GM19351 (cell line): ENCODE measurements at regions not wholly inside any gene's neighbourhood (a gene's known extent, or its start where the extent isn't known, plus 50 kb on each side); places are given as distances from the start of the nearest gene placed in this dataset.

Source experiments
- ATAC-seq: cut with Tn5 transposase; IDR thresholded peaks from one replicate; pipeline ENCODE4 v1.9.1; 2021; ENCODE audit warnings: mild to moderate bottlenecking, moderate library complexity; ENCODE audit not compliant: unreplicated experiment

DNA sequence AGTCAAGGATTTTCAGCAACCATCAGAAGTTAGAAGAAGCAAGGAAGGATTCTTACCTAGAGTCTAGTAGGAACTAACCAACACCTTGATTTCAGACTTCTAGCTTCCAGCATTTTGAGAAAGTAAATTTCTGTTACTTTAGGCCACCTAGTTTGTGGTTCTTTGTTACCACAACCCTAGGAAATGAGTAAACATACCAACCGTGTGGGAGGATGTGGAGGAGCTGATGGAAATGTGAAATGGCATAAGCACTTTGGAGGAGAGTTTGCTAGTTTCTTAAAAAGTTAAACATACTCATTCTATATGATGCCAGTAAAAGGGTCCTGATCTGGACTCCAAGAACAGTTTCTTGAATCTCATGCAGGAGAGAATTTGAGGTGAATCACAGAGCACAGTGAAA, 679.4 kb downstream of the PDHA2 start:
- ATAC-seq: no peak

DNA sequence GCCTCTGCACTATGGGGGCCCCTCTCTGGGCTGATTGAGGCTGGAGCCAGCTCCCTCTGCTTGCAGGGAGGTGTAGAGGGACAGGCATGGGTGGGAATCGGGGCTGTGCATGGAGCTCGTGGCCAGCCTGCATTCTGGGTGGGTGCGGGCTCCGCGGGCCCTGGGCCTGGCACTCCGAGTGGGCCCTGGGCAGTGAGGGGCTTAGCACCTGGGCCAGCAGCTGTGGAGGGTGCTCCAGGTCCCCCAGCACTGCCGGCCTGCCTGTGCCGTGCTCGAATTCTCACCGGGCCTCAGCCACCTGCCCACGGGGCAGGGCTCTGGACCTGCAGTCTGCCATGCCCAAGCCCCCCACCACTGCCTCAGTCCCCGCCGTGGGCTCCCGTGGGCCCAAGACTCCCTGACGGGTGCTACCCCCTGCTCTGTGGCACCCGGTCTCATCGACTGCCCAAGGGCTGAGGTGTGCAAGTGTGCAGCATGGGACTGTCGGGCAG, 681.2 kb downstream of the PDHA2 start:
- ATAC-seq: no peak

DNA sequence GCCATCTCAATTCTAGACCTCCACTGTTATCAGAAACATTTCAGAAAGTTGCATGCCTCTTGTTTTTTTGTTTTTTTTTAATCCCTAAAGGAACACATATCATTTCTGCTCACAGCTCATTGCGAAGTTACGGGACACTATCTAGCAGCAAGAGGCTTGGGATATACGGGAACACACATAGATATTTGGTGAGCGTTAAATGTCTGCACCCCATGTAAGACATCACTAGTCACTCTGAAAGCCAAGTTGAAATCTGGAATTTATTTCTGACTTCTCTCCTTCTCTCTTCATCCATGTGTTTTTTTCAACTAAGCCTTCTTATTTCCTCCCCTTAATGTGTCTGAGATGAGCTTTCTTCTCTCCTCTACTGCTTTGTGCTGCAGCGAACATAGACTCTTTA, 683.7 kb downstream of the PDHA2 start:
- ATAC-seq: no peak

DNA sequence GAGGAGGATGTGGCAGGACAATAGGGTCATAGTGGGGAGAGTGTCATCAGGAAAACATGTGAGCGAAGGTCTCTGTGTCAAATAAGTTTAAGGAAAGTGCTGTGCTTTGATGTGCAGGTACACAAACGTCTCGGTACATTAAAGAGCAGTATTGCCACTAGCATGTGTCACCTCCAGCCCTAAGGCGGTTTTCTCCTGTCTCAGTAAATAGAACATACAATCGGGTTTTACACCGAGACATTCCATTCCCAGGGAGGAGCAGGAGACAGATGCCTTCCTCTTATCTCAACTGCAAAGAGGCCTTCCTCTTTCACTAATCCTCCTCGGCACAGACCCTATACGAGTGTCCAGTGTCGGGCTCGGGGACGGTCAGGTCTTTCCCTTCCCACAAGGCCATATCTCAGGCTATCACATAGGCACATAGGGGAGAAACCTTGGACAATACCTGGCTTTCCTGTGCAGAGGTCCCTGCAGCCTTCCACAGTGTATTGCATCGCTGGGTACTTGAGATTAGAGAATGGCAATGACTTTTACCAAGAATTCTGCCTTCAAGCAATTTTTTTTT, 684.5 kb downstream of the PDHA2 start:
- ATAC-seq: no peak

DNA sequence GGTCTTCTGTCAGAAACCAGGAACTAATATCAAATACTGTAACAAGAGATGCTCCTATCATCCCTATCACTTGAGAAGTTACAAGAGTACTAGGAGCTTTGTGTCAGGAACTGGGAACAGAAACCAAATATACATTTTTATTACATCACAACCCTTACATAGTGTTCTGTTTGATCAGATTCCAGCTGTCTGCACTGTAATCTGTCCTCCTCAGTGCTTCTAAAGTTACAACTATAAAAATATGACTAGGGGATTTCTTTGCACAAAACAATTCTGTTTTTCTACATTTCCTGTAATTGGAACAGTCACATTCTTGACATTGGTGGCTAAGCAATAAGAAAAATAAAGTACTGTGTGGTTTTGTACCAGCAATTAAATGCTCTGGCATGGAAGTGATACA, 686.0 kb downstream of the PDHA2 start:
- no peak for ATAC-seq

DNA sequence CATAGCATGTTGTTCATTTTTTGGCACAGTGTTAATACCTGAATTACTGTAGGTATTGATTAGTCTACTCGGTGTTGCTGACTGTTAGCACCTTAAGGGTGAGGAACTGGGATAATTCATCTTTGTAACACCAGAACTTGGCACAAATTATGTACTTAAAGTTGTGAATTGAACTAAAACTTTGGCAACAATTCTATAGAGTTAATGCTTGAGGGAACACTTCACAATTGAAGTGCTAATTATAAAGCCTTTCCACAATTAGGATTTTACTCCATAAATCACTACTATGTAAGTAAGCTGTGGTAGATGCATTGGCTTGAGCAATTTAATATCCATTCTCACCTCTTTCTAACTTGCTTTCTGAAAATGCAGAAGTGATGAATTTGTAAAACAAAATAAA, 686.7 kb downstream of the PDHA2 start:
- no peak for ATAC-seq

DNA sequence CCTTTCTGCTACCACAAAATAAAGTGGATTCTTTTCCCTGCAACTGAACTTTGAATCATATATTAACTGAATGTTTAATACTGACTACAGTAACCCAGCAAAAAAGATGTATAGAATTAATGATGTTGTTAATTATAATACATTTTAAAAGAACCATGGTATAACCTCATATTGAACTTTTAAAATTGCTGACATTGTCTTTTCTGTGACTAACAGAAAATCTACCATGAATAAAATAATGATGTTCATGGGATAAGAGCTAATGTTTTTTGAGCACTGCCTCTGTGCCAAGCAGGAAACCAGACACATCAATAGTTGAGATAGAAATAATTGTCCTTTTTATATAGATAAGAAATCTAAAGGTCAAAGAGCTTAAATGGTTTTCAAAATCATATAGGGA, 691.9 kb downstream of the PDHA2 start:
- ATAC-seq: no peak

DNA sequence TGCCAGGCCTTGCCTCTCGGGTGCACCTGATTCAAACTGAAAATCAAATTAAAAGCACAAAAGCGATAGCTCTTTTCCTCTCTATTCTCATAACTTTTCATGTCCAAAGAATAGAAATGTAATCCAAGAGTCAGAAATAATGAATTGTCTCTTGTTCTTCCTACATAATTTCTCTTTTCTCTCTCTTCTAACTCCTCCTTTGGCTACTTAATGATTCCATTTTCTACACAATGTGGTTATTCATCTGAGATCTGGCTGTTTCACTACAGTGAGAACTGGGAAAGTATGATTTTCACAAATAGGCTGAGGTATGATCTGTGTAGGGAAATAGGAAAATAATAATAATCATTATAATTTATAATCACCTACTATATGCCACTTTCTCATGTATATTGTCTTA, 703.5 kb downstream of the PDHA2 start:
- ATAC-seq: no peak

DNA sequence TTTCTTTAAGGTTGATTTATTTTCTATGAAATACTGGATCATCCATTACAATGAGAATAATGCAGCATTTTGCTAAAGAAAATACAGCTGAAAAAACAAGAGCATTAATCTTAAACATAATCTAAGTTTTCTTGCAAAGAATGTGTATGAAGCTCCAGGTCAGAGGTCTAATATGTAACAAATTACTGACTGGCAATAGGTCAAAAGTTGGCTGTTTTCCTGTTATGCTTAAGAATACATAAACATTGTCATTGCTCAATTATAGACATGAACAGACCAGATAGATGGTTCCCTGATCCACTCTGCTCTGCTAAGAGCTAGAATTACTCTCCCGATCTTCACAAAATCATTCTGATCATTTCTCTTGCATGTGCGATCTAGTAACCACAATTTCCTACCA, 718.6 kb downstream of the PDHA2 start:
- ATAC-seq: no peak

DNA sequence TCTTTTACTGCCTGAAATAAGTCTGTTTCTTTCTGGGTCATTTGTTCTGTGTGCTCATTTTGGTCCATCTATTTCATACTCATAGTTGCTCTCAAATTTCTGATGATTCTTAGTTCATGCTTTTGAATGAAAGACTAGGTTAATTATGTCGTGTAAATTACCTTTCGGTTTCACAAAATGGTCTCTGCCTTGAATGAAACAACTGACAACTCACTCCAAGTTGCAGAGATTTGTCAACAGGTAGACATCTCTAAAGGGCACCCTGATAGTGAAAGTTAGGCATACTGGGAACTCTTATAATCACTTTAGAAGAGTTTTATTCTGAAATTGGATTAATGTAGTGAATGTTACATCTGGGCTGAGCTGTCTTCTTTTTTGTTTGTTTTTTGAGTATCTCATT, 726.9 kb downstream of the PDHA2 start:
- ATAC-seq: no peak

DNA sequence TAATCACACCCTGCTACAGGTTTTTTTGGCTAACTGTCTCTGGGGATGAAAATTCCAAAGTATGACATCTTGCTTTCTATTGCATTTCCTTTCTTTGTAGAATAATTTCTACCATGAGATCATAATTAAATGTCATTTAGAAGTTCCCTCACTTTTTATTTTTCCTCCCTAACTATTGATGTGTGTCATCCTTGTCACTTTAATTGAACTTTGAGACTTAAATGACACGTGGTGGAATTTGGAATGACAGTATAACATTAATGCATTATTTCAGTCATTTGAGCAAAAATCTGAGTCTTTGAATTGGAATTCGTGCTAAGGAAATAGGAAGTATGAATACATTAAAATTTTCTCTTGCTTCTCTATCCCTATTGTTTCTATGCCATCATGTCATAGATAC, 745.4 kb downstream of the PDHA2 start:
- ATAC-seq: no peak

DNA sequence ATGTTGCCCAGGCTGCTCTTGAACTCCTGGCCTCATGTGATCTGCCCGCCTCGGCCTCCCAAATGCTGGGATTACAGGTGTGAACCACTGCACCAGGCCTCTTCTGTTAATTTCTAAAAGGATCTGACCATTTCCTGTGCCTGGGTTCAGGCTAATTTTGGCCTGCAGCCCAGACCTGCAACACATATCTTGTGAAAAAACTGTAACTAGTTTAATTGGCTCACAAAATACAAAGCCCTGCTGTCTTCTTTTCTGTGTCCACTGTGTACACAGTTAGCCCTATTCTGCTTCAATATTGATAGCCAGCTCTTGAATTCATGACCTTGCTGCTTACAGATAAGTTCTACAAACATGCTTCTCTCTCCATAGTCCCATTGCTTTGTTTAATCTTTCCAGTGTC, 753.5 kb downstream of the PDHA2 start:
- ATAC-seq: no peak

DNA sequence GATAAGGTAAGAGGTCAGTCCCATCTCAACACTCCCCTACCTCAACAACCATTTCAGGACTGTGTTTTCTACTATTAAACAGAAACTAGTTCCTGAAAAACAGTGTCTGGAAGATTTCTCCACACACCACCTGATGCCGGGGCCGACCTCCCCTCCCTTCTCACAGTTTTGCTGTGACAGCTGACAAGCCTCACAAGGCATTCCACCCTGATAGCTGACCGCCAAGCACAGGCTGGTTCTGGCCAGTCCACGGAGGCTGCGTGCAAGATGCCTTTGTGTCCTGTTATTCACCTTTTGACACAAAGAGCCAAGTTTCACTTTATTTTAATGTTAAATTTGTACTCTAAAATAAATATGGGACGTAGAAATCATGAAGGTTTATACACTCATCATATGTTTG, 758.6 kb downstream of the PDHA2 start:
- ATAC-seq: no peak

DNA sequence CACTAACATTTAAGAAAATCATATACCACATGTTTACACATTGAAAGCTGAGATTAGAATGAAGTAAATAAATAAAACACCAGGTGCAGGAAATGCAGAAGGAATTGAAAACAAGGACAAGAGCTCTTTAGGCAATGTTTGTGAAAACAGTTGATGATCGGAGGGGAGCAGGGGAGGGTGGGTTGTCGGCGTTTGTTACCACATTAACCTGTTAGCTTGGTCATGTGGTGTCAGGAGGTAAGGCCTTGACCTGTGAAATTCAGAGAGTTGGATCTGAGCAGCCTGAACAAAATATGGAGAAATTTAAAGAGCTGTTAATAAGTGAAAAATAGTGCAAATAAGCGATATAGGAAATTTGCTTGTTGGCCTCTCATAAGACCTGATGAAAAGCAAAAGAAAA, 759.9 kb downstream of the PDHA2 start:
- no peak for ATAC-seq

DNA sequence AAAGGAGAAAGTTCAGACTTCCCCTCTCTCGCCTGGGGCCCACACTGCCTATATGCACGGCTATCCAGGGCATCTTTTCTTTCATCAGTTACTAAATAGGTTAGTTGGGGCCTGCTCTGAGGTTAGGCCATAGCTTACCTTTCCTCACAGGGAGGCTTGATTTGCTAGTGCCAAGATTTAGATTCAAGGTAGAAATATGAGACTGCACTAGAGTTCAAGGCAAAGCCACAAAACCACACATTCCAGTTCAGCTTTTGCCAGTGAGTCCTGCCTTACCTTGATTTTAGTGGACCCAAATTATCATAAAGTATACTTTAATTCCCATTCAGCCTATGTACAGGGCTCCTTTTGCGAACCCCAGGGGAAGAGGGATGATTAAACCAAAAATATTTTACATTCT, 762.8 kb downstream of the PDHA2 start:
- no peak for ATAC-seq

DNA sequence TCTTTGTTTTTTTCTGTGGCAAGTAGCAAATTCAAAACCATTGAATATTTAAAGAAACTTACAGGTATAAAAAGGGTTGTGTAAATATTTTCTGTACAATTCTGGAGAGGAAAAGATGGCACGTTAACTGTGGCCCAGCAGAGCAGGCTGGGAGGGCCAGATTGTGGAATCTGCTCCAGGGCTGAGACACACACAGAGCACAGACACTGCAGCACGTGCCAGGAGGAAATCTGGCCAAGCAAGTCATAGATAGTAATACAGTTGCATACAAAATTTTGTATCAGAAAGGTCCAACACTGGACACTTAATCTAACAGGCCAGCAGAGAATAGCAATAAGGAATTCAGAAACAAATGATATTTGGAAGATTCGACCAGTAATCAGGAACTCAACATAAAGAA, 763.7 kb downstream of the PDHA2 start:
- no peak for ATAC-seq

DNA sequence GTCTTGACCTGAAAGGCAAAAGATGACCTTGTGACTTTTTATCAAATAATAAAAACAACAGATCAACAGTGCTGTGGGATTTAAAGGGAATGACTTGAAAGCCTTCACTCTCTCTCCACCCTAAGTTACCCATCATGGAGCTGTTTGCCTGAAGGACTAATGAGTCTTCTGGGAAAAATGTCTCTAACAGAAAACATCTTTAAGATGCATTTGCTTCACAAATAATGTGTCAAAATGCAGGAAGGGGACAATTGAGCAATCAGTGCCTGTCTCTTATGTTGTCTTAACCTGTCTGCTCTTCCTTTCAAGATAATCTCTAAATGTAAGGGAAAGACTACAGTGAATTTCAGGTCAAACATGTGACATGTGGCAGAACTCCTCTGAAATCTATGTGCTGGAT, 766.6 kb downstream of the PDHA2 start:
- no peak for ATAC-seq

DNA sequence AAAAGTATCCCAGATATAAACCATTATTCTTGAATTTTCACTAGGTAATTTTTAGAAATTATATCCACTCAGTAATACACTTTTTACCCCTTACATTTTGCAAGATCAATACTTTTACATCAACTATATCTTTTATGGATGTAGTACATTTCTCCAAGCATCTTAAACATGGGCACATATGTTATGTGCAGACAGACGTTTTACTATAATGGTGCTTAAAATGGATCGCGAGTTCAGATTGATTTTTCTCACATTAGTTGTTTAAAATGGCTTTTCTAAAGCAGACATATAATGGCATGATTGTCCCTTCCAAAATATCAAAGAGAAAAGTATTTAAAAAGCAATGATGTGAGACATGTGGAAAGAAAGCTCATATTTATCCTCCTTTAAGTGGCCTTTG, 786.1 kb downstream of the PDHA2 start:
- ATAC-seq: no peak

DNA sequence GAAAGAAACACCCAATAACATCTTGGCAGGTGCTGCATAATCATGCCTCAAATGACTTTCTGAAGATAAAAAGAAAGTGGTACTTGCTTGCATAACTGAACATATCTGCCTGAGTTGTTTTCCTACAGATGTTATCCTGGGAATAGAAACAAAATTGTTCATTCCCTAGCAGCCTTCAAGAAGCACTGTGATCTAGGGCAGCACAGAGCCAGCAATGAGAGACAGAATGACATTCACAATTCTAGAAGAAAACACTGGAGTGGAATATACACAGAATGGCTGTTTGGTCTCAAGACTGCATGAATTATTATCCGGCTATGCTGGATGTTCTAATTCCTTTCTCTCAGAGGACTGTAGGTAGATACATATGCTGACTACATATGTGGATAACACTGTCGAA, 790.9 kb downstream of the PDHA2 start:
- ATAC-seq: no peak

DNA sequence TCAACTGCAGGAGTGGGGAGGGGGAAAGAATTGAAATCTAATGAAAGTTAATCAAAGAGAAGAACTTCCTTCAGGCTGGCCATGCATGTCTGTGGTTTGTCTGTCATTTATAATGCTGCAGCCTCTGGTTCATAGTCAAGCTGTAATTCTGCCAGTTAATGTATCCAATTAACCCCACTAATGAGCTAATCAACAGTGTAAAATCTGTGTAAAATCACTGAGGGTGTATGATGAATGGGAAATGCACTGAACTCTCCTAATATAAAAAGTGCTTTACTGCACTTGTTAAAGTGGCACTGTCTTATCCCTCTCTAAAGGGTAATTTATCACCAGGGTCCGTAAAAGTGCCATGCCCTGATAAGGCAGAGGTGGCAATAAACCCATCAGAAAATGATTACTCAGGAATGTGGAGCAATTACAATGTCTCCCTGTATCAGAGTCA, 798.1 kb downstream of the PDHA2 start:
- ATAC-seq: no peak

DNA sequence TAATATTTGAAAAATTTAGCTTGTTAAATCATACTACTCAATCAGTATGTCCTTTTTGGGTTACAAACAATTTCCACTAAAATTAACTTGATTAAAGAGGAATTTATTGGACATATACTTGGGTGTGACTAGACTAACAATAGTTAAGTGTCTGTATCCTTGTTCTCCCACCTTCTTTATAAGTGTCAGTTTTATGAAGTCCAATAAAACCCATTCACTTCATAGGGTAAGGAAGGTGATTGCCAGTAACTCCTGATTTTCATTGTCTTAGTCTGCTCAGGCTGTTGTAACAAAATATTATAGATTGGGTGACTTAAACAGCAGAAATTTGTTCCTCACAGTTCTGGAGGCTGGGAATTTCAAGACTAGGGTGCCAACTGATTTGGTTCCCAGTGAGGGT, 800.0 kb downstream of the PDHA2 start:
- ATAC-seq: no peak

DNA sequence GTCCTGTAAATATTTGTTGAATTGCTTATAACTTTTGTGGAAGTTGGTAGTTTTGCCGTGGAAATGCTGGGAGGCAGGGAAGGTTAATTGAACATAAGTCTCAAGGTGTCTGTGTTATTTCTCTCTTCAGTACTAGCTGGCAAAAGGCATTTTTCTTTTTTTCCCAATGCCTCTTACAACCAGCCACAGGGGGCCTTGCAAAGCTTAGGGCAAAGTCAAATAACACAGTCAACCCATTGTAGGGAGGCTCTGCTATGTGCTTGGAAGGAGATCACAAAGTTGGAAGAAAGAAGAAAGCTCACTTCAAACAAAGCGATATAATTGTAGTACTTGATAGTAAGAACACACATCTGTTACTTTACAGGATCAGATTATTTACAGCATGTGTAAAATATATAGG, 802.6 kb downstream of the PDHA2 start:
- ATAC-seq: no peak

DNA sequence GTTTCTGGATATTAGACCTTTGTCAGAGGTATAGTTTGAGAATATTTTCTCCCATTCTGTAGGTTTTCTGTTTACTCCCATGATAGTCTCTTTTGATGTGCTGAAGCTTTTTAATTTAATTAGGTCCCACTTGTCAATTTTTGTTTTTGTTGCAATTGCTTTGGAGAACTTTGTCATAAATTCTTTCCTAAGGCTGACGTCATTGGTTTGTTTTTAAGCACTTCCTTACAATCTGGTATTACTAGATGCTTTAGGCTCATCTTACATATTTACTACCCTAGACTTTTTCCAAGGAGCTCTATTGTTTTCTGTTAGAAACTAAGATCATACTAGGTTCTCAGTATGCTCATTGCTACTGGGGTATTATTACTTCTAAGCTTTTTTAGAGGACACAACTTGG, 806.3 kb downstream of the PDHA2 start:
- ATAC-seq: no peak

DNA sequence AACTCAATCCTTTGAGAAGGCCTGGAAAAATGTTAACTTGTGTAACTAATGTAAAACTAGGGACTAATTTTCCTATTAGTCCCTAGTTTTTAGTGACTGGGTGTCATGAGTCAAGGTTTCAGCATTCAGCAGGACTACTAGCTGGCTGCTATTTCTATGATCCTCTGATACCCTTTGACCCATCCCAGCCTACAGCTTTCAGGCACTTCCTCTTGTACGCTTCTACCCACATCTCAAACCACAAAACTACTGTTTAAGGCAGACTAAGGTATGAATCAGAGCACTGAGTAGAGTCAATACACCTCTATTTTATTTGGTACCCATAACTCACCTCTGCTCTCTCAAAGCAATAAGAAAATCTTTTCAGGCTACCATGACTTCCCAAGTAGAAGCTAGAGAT, 809.6 kb downstream of the PDHA2 start:
- ATAC-seq: no peak
